Sciatic nerve (tissue), 2 donors: ENCODE measurements at regions not wholly inside any gene's neighbourhood (a gene's known extent, or its start where the extent isn't known, plus 50 kb on each side); places are given as distances from the start of the nearest gene placed in this dataset.

Experiments
- ATAC-seq: fragments of 200-7000 bp; cut with Tn5 transposase; one replicate; pipeline ENCODE4 v1.9.1; 2020; ENCODE audit warnings: mild to moderate bottlenecking, moderate library complexity
- DNase-seq: peaks from one replicate; pipeline ENCODE4 v3.0.0-alpha.2; 2020; ENCODE audit warnings: low spot score
- intact Hi-C: fragments of 100-400 bp; cut with DNase I; formaldehyde crosslinking; loops from one replicate; pipeline ENCODE4 v1.14.2; 2022
- donor health status: DM: no; HTN: no; CAD: no.
- donor health status: DM: no; HTN: no; CAD: no.

DNA sequence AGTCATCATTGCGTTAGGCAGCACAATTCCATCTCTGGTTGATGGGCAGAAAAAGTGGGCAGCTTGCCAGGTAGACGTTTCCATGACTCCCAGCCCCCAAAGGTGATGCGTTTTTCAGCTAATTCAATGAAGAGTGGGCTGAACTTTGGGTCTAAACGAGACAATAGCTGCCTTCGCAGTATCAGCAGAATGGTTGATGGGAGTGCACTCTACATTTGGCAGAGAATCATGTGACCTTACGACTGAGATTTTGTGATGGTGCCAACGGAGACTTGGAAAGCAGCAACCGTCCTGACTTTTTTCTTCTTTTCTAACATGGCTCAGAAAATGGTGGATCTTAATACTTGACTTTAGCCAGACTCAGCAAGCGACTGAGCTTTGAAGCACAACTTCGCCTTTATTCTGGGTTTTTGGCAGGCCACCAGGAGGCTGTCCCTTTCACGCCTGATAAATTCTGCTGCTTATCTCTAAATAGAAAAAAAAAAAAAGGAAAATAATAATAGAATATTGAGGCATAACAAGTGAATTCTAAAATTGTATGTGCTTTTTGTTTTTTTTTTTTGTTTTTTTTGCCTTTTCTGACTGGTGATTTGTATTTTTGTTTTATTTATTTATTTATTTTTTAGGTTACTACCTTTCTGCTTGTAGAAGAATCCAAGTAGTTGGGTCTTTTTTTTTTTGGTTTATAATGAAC is 804.8 kb downstream of the USP25 start:
- DNase-seq, result peak; percentile 89
- ATAC-seq, result peak; percentile 88
- intact Hi-C loops, result no loop called here

DNA sequence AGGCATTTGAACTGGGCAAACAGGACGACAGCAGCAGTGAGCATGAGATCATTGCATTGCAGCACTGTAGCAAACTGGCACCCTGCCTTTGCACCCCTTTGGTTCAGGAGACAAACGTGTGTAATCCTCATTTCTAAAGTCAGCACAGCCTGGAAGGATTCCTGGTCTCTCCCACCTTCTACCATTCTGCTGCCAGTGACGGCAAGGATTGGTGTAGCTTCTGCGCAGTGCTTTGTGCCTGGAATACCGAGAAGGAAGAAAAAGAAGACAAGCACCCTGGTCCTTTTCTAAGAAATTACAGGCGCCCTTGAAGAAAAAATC is 805.3 kb downstream of the USP25 start:
- DNase-seq (peak; percentile 86), ATAC-seq (peak; percentile 87)
- intact Hi-C loops, result no loop called here

DNA sequence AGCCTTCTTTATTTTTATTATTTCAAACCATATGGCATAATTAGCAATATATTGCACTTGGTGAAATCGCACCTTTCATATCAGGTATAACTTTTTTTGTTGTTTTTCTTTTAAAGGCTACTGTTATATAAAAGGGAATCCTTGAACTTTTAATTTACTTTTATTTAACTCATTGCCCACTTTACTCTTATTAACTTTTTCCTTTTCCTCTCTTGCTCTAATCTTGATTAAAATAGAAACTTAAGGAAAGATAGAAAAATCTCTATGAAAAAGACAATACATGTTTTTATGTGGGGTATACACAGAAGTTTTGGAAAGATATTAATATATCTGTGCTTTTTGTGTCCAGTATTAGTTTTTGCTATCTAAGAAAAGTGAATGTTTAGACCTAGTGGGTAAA is 805.8 kb downstream of the USP25 start:
- intact Hi-C loops, result no loop called here
- ATAC-seq (no peak), DNase-seq (no peak)

DNA sequence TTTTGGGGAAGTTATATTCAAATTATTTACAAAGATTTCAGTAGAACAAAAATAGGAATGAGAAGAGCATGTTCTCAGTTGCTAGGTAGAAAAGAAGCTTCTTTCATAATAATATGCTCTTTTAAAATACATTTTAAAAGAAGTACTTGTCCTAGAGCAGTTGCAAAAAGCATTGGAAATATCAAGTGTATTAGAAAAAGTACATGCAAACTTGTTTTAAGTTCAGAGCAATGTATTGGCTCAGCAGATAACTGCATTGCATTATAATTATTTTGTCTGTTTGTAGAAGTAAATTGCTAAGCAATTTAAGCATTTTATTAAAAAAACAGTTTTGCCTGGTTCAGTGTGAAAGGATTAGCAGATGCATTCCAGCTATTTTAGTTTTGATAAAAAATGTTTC is 806.4 kb downstream of the USP25 start:
- intact Hi-C loops, result no loop called here
- ATAC-seq, result no peak
- no peak for DNase-seq

DNA sequence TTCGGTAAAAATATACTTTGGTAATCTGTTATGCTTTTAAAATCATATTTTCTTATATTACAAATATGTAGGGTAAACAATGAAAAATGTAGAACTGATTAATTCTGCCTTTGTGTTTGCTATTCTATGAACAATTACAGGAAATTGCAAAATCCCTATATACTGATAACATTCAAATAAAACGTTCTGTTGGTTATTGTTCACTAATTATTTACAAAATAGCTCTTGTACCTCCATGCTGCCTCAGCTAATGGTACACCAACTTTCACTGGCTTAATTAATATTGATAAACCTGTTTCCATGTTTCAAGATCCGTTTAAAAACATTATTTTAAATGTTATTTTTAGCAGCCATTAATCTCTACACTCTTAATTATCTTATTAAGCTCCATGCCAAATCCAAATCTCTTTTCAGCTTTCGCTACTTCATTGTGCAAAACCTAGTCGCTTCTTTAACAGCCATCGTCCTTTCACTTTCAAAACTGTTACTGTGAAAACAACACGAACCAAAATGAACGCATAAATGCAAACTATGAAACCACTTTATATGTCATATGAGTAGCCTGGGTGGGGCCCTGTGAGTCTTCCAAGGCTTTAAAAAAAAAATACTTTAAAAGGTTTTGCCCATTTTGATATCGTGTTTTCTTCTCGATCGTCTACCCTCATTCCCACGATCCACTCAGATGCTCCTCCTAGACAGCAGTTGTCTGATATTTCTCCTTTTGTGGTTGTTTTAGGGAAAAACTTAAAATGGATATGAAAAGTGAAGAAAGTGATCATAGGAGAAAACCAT is 807.1 kb downstream of the USP25 start:
- no peak for ATAC-seq
- DNase-seq, result no peak
- intact Hi-C loops, result no loop called here

DNA sequence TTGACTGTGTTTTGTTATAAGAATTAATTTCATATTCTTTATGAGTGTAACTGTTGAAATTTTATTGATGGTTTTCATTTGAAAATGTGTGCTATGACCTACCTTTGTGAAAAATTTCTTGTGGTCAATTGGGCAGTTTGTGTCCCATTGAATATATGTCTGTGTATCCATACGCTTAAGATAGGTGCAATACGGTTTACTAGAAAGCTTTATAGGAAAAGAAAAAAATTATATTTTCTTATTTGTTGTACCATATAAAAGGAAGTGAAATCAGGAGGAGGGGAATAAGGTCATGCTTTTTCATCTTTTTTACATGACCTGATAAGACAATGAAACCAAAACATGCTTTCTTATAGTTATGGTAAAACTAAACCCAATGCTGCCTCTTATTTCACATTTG is 807.7 kb downstream of the USP25 start:
- no peak for ATAC-seq
- intact Hi-C loops, result no loop called here
- DNase-seq, result no peak

DNA sequence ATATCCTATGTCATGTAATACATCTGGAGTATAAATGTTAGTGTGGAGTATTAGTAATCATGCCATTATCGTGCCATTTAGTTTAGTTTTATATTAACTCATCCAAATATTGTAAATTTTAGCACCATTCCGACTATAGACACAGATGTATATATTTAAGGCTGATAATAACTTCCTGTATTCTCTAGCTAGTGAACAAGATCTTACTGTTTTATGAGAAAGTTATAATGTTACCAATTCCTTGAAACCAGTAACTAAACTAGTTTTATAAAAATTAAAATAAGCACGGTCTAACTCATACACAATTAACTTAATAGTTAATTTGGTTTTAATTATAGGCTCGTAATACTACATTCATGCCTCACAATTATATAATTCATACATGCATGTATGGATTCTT is 808.6 kb downstream of the USP25 start:
- intact Hi-C loops, result no loop called here
- ATAC-seq (no peak), DNase-seq (no peak)

DNA sequence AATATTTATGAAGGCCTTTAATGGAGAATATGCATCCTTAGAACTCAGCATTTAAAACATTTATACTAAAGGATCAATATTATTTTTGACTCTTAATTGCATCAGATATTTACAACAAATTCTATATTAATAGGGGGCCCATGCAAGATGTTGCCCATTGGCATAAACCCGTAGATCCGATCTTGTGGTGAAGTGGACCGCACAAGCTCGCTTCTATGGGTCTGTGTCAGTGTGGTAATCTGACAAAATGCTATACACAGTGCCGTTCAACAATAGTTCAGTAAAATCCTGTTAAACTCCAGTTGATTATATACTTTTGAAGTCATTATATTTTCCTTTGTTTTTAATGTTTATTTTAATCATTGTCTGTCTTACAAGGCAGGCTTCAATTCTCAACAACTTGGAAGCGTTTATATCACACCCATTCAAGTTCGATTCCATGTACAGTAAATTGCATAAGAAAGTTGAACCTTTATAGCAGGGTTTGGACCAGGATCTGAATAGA is 809.2 kb downstream of the USP25 start:
- no peak for DNase-seq
- intact Hi-C loops, result no loop called here
- no peak for ATAC-seq

DNA sequence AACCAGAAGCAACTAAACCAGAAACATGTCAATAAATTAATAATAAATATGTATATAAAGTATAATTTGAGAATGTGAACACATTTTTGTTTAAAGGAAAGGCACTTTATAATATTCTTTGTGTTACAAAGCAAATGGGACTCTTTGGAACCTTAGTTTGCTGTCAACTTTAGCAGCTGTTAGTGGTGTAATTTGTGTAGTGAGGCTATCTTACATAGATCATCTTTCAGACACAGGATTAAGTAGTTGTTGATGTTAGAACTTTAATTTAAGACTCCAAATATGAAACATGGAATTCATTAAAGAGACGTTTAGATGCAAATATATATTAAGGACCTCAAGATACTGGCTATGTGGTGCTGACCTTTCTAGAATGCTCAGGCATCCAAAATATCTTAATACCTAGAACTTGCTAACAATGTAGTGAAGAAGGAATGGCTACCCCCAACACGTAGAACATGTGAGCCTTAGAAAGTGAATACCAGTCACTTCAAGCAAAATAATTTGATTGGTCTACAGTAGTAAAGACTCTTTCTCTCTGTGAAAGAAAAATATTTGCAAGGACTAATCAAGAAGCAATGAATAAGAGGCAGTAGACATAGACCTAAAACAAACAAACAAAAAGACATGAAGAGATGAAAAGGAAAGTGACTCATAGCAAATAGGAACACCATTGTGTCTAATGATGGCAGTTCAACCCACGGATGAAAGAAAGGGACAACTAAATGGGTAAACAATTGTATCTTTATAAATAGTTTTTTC is 811.4 kb downstream of the USP25 start:
- ATAC-seq (no peak), DNase-seq (no peak)
- intact Hi-C loops, result no loop called here

DNA sequence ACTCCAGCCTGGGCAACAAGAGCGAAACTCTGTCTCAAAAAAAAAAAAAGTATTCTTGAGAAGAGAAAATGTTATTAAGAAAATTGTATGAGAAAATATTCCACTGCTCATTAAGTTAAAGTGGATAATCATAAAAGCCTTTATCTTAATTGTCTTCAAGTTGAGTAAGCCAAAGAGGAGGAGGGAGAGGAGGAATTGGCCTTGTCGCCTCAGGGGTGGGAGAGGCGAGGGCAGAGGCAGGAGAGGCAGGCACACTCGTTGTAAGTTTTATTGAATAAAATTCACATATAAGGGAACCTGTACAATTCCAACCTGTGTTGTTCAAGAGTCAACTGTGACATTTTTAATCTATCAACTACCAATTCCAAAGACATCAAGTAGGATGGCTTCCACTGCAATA is 820.3 kb downstream of the USP25 start:
- no peak for DNase-seq
- ATAC-seq, result no peak
- intact Hi-C loops, result no loop called here

DNA sequence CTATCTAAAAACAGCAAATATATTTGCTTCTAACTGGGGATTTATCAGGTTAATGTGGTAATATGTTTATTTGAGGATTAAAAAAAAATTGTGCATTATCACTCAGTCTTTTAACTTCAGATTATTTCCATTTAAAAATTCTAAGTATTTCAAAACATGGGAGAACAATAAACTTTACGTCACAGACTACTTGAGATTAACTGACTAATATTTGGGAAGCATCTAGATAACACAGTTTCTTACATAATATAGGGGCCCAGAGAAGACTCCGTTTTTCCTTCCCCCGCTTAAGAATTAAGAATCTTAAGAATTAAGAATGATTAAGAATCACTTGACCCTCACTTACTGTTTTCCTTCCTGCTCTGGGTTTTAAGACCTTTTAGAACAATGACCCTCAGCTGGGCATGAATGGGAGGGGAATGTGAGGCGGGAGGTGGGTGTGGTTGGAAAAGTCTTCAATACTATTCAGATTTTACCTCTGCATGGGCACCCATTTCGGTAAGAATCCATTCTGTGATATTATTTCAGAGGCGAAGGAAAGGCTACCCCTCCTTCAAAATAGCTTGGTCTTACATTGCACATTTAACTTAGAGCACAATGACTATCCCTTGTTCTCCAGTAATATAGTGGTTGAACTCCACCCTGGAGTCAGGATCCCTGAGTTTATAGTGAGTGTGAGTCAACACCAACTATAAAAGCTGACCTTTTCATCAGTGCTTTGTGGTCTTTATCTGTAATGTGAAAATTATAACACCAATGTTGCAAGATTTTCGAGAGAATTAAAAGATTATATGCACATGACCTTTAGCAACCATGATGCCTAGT is 821.3 kb downstream of the USP25 start:
- intact Hi-C loops, result no loop called here
- DNase-seq (no peak), ATAC-seq (no peak)

DNA sequence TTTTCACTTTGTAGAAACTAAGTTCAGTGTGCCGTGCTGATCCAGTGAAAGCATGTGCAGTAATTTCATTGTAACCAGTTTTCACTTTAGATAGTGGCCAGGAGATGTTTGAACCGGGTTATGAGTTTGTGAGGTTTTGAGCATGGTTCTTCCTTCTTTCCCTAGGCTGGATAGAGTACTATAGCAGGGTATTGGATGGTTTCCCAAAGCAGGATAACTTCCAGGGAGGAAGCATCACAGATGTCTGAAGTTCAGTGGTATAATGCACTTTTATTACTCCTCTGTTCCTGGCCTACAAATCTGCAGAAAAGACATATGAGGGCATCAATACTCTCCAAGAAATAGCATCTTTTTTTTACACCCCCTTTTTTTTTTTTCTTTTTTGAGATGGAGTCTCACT is 823.1 kb downstream of the USP25 start:
- no peak for ATAC-seq

DNA sequence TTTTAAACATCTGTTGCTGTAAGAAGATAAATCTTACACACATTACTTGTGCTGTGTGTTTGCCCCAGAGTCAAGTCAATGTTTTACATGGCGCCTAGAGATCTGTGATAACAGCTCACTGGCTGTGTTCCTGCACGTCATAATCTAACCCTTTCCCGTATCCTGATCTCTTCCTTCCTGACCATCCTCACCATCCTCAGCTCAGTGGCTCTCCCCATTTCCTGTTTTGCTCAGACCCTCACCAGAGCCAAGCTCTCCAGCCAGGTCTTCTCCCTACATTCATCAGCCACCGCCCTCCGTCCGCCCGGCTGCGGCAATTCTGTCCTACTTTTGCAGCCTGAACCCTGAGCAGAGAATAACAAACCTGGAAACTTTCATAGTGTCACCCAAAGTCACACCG is 824.7 kb downstream of the USP25 start:
- intact Hi-C loops, result no loop called here
- no peak for DNase-seq
- ATAC-seq, result peak; percentile 22

More for the DNA sequence above, 823.1 kb downstream of the USP25 start:
- DNase-seq, result no peak
- intact Hi-C loops, result no loop called here

DNA sequence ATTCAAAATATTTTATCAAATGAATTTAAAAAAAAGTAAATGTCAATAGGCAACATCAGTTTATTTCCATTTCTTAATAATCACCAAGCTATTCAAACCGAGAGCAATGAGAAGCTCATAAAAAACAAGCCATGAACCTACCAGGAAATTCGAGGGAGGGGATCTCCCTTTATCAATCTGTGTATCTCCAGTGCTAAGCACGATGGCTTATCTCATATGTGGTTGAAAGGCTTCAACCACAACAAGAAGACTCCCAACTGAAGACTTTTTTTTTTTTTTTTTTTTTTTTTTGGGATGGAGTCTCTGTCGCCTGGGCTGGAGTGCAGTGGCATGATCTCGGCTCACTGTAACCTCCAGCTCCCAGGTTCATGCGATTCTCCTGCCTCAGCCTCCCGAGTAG is 833.3 kb downstream of the USP25 start:
- ATAC-seq, result peak; percentile 22
- intact Hi-C loops, result no loop called here

DNA sequence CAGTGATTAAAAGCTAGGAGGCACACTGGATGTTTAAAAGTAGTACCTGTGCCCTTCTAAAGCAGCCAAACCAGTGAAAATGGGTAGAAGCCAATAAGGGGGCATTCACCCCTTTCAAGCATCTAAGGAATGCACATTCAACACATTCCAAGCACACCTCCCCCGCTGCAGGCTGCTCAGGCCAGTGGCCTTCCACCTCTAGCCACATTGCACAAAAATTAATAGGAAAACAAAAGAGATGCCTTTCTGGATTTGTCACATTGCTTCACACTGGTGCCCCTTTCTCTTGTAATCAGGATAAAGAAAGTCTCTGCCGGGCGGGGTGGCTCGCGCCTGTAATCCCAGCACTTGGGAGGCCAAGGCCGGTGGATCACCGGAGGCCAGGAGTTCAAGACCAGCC is 834.0 kb downstream of the USP25 start:
- peak; percentile 67 for ATAC-seq
- intact Hi-C loops, result no loop called here
- DNase-seq, result no peak

More for the DNA sequence above, 833.3 kb downstream of the USP25 start:
- no peak for DNase-seq

DNA sequence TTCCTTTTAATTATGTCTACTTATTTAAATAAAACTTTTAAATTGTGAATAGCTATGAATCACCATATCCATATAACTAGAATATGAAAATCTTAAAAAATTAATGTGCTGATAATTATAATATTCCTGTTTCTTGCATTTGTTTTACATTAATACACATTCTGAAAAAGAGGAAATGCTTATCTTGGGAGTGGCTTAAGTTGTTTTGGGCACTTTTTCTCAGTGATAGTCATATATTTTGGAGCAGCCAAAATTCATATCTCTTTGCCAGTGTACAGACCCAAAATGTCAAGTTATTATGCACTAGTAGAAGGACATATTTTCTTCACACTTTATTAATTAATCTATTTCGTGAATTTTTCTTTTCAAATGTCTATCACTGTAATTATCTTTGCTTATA is 838.5 kb downstream of the USP25 start:
- no peak for ATAC-seq
- no peak for DNase-seq
- intact Hi-C loops, result no loop called here

DNA sequence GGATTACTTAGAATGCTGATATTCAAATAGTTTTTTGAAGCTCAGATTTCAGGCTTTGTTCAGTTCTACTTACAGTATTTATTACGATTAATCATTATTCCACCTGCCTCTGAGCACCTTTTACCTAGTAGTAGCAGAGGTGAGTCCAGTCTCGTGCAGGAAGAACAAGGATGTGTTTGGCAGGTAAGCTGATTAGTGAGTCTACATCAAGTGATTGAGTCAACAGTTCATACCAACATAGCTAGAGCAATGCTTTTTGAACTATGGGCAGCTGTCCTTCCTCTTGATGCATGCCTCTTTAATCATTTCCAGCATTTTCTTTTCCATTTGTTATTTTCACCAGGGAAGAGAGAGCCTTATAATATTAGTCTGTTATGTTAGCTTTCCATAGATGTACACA is 838.9 kb downstream of the USP25 start:
- no peak for DNase-seq
- ATAC-seq, result no peak
- intact Hi-C loops, result no loop called here

DNA sequence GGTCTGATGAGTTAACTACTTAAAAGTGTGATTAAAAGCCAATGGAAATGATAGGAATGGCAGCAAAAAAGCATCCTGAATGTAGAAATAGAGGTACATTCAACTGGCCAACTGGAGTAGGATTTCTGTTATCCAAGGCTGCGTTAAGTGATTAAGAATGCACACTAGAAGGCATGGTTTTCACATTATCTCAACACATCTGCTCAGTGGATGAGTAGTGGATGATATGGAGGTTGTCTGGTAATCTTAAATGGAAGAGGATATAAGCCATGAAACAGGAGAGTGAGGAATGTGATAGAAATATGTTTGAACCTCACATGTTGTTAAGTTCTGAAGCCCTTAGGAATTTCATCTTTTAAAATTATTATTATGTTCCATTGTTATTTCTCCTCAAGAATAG is 839.9 kb downstream of the USP25 start:
- no peak for DNase-seq
- ATAC-seq, result no peak
- intact Hi-C loops, result no loop called here

DNA sequence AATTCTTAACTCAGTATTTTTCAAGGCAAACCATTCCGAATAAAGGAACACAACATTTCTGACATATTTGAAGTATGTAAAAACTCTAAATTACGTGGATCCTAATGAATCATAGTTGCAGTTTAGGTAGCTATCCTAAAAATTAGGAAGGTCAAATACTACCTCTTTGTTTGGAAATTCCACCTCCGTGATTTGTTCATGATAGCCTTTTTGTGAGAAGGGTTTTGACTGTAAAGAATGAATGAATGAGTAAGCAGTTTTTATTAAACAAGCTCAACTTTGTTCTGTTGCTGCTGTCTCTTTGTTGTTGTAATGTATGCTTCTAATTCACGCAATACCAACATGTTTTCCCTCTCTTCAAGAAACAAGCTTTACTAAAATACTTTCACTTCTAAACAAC is 840.4 kb downstream of the USP25 start:
- DNase-seq (no peak), ATAC-seq (no peak)
- intact Hi-C loops, result no loop called here
